Upper lobe of left lung (tissue), 4 donors: ENCODE measurements at regions not wholly inside any gene's neighbourhood (a gene's known extent, or its start where the extent isn't known, plus 50 kb on each side); places are given as distances from the start of the nearest gene placed in this dataset.

Source experiments
- CTCF ChIP-seq, 6 experiments: fragments of 450-650 bp in 4 of 6; fragments of 200-600 bp in 2 of 6; sonication (generic) in 2 of 6; IDR thresholded peaks; one replicate each; pipeline ENCODE4 v1.5.1; 2016 to 2019; ENCODE audit warnings: antibody characterized with exemption in 6 of 6
- POLR2A ChIP-seq, 4 donors: fragments of 450-650 bp; IDR thresholded peaks; one replicate each; pipeline ENCODE4 v1.5.1; 2016 to 2017; ENCODE audit warnings: antibody characterized with exemption in 4 of 4, mild to moderate bottlenecking in 2 of 4

- TF ChIP-seq CTCF (IDR thresholded peaks at IDR 0.05) (no peak), POLR2A (IDR thresholded peaks at IDR 0.05) (no peak)
These were observed 139.7 kb upstream of the C1orf87 start for GRCh38 chr1:60213253-60213652.
